ENCODE measurements at regions not wholly inside any gene's neighbourhood (a gene's known extent, or its start where the extent isn't known, plus 50 kb on each side); places are given as distances from the start of the nearest gene placed in this dataset.

DNA sequence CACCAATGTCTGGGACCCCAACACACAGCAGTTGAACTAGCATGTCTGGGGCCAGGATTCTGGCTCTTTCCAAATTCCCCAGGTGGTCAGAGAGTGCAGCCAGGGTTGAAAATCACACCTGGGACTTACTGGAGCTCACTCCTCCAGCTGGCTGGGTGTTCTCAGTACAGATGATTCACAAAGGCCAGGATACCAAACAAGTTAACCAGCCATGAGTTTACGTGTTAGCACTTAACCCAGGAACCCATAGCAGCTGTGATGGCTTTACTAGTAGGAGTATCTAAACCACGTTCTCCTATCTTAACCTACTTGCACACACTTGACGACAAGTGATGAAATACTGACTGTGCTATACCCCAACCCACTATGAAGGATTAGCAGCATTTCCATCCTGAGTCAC, 222.8 kb downstream of the FBXO15 start:
- Histone ChIP-seq H3K9me3 (ENCODE audit: low read depth) (no peaks in the 10 kb centered on the region), H3K27ac (no peak overlapping the region)
- WGBS (ENCODE audit: low lambda C conversion rate, missing lambda C conversion rate): 92% methylated on average over 3 of the region's 3 CpGs

DNA sequence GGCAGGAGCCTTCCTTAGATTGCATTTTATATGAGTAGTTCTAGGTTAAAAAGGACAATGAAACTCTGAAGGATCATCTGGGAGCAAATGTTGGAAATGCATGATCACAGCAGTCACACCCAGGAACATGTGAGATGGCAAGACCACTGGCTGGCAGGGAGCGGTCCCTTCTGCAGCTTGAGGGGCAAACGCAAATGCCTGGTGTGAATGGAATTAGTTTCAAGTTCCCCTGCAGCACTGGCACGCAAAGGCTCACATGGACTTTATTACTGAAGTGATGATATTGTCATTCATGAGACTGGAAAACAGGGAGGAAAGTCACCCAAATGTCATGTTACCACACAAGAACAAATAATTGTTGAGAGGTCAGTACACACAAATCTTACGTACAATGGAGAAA, 223.3 kb downstream of the FBXO15 start:
- Histone ChIP-seq H3K9me3 (ENCODE audit: low read depth) (no peaks in the 10 kb centered on the region), H3K27ac (no peak overlapping the region), H3K27me3 (no peaks in the 10 kb centered on the region), H4K20me1 (ENCODE audit: insufficient read depth, poor library complexity, severe bottlenecking) (no peaks in the 10 kb centered on the region), H3K4me1 (ENCODE audit: insufficient read depth) (no peaks in the 10 kb centered on the region), H3K4me3 (no peak overlapping the region), H3K79me2 (no peaks in the 10 kb centered on the region), H2AFZ (no peak overlapping the region), H3K4me2 (no peak overlapping the region), H3K9me2 (replicated peaks; ENCODE audit: insufficient read depth) (no peaks in the 10 kb centered on the region), H3K36me3 (replicated peaks; ENCODE audit: insufficient read depth, low read depth) (no peaks in the 10 kb centered on the region)
- TF ChIP-seq, protein P1, sequence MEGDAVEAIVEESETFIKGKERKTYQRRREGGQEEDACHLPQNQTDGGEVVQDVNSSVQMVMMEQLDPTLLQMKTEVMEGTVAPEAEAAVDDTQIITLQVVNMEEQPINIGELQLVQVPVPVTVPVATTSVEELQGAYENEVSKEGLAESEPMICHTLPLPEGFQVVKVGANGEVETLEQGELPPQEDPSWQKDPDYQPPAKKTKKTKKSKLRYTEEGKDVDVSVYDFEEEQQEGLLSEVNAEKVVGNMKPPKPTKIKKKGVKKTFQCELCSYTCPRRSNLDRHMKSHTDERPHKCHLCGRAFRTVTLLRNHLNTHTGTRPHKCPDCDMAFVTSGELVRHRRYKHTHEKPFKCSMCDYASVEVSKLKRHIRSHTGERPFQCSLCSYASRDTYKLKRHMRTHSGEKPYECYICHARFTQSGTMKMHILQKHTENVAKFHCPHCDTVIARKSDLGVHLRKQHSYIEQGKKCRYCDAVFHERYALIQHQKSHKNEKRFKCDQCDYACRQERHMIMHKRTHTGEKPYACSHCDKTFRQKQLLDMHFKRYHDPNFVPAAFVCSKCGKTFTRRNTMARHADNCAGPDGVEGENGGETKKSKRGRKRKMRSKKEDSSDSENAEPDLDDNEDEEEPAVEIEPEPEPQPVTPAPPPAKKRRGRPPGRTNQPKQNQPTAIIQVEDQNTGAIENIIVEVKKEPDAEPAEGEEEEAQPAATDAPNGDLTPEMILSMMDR (IDR thresholded peaks at IDR 0.05; ENCODE audit: poor library complexity): no peak
- no peak for TF ChIP-seq EZH2 (IDR thresholded peaks at IDR 0.05; ENCODE audit: borderline replicate concordance)
- TF ChIP-seq EZH2phosphoT487 (IDR thresholded peaks at IDR 0.05; ENCODE audit: low read depth, severe bottlenecking, unreplicated experiment): no peak
- 95% methylated on average over 4 of the region's 4 CpGs for WGBS (ENCODE audit: low lambda C conversion rate, missing lambda C conversion rate)
- DNase-seq (ENCODE audit: low spot score): no peak

More for the DNA sequence above, 222.8 kb downstream of the FBXO15 start:
- no peaks in the 10 kb centered on the region for H3K4me1 ChIP-seq (ENCODE audit: insufficient read depth)
- no peaks in the 10 kb centered on the region for H3K27me3 ChIP-seq
- TF ChIP-seq, protein P1 (IDR thresholded peaks at IDR 0.05; ENCODE audit: poor library complexity): no peak
- TF ChIP-seq EZH2 (IDR thresholded peaks at IDR 0.05; ENCODE audit: borderline replicate concordance) (no peak), EZH2phosphoT487 (IDR thresholded peaks at IDR 0.05; ENCODE audit: low read depth, severe bottlenecking, unreplicated experiment) (no peak)
- no peaks in the 10 kb centered on the region for H3K36me3 ChIP-seq (replicated peaks; ENCODE audit: insufficient read depth, low read depth)
- H2AFZ ChIP-seq: no peak overlapping the region
- no peaks in the 10 kb centered on the region for H3K79me2 ChIP-seq
- no peak overlapping the region for H3K4me3 ChIP-seq
- DNase-seq (ENCODE audit: low spot score): no peak
- no peaks in the 10 kb centered on the region for H3K9me2 ChIP-seq (replicated peaks; ENCODE audit: insufficient read depth)
- no peak overlapping the region for H3K4me2 ChIP-seq
- H4K20me1 ChIP-seq (ENCODE audit: insufficient read depth, poor library complexity, severe bottlenecking): no peaks in the 10 kb centered on the region

DNA sequence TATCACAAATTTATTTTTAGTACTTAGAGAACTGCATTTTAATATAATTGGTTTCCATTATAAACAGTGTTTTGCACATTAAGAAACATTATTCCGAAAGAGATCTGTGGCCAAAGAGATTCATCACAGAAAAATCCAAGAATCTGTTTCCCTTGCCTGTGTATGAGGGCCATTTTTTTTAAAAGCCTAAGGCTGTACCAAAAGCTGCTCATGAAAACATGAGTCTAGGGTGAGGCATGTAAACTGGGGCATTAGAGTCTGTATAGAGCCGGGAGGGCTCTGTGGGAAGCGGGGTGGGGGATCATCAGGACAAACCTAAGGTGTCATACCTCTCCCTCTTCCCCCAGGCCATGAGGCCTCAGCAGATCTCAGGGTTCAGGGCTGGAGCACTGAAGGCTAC, 223.8 kb downstream of the FBXO15 start:
- TF ChIP-seq EZH2phosphoT487 (IDR thresholded peaks at IDR 0.05; ENCODE audit: low read depth, severe bottlenecking, unreplicated experiment) (no peak), EZH2 (IDR thresholded peaks at IDR 0.05; ENCODE audit: borderline replicate concordance) (no peak)
- TF ChIP-seq, protein P1 (IDR thresholded peaks at IDR 0.05; ENCODE audit: poor library complexity): no peak
- H4K20me1 ChIP-seq (ENCODE audit: insufficient read depth, poor library complexity, severe bottlenecking): no peaks in the 10 kb centered on the region
- H3K79me2 ChIP-seq: no peaks in the 10 kb centered on the region
- DNase-seq (ENCODE audit: low spot score): no peak
- H3K4me1 ChIP-seq (ENCODE audit: insufficient read depth): no peaks in the 10 kb centered on the region
- no peaks in the 10 kb centered on the region for H3K27me3 ChIP-seq
- no peak overlapping the region for H3K27ac ChIP-seq
- no peak overlapping the region for H3K4me2 ChIP-seq
- no peaks in the 10 kb centered on the region for H3K9me2 ChIP-seq (replicated peaks; ENCODE audit: insufficient read depth)
- H3K36me3 ChIP-seq (replicated peaks; ENCODE audit: insufficient read depth, low read depth): no peaks in the 10 kb centered on the region
- no peaks in the 10 kb centered on the region for H3K9me3 ChIP-seq (ENCODE audit: low read depth)
- WGBS (ENCODE audit: low lambda C conversion rate, missing lambda C conversion rate): 80% methylated on average over 3 of the region's 3 CpGs
- no peak overlapping the region for H2AFZ ChIP-seq
- H3K4me3 ChIP-seq: no peak overlapping the region

DNA sequence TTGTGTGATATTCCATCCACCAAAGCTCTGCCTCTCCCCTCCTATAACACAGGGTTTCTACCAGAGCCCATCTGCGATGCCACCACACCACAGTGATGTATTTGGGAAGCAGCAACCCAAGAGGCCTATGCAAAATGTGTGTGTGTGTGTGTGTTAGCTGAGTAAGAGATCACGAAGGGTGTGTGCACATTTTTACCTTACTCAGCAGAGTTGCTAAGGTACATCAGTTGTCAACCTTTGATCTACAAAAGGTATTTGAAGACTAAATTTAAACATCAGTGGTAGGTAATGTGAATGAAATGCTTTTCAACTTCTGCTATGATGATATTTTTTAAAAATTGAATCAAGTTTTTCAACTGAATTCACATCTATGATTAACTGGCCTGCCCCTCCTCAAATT, 227.6 kb downstream of the FBXO15 start:
- 87% methylated on average over 2 of the region's 2 CpGs for WGBS (ENCODE audit: low lambda C conversion rate, missing lambda C conversion rate)
- Histone ChIP-seq H3K4me3 (no peak overlapping the region), H4K20me1 (ENCODE audit: insufficient read depth, poor library complexity, severe bottlenecking) (no peaks in the 10 kb centered on the region), H3K27me3 (no peaks in the 10 kb centered on the region), H2AFZ (no peak overlapping the region), H3K4me1 (ENCODE audit: insufficient read depth) (no peaks in the 10 kb centered on the region), H3K79me2 (no peaks in the 10 kb centered on the region), H3K9me2 (replicated peaks; ENCODE audit: insufficient read depth) (no peaks in the 10 kb centered on the region), H3K9me3 (ENCODE audit: low read depth) (no peaks in the 10 kb centered on the region), H3K36me3 (replicated peaks; ENCODE audit: insufficient read depth, low read depth) (no peaks in the 10 kb centered on the region), H3K27ac (no peak overlapping the region), H3K4me2 (no peak overlapping the region)
- no peak for DNase-seq (ENCODE audit: low spot score)
- TF ChIP-seq EZH2phosphoT487 (IDR thresholded peaks at IDR 0.05; ENCODE audit: low read depth, severe bottlenecking, unreplicated experiment) (no peak), EZH2 (IDR thresholded peaks at IDR 0.05; ENCODE audit: borderline replicate concordance) (no peak)
- TF ChIP-seq, protein P1 (IDR thresholded peaks at IDR 0.05; ENCODE audit: poor library complexity): no peak

Data from hepatocyte (in vitro differentiated cells).